ENCODE measurements at regions not wholly inside any gene's neighbourhood (a gene's known extent, or its start where the extent isn't known, plus 50 kb on each side); places are given as distances from the start of the nearest gene placed in this dataset.

DNA sequence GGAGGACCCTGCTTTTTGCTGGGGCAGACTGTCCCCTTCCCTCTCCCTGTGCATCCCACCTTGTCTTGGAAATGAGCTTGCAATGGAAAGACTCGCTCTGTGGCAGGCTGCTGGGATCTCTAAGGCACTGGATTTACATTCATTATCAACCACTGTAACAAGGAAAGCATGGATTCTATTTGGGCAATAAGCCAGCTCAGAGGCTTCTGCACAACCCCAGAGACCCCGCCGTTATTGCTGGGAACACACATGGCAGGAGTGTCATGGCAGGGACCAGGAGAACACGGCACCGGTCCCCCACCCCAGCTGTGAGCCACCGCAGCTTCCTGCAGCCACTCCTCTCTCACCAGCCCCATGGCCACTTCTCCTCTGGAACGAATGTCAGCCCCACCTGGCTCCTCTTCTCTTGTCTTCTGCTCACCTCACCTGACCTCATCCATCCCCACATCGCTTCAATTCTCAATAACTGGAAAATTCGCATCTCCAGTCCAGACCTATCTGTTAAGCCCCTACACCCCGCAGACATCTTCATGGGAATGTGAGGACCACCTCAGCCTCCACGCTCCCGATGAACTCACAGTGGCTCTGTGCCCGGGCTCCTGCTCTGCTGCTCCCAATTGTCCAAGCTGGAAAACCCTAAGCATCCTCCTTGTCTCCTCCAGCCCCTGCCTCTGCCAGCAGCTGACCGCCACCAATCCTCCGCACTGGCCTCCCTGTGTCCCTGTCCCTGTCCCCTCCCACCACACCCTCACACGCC is 181.5 kb downstream of the USP12 start:
- in situ Hi-C loops (cut with MboI; ENCODE audit: low sequenced_read_pairs) = loop anchor here (10.0 kb wide), 1 partner anchor 365 kb away; no protein-coding TSS in a partner anchor

DNA sequence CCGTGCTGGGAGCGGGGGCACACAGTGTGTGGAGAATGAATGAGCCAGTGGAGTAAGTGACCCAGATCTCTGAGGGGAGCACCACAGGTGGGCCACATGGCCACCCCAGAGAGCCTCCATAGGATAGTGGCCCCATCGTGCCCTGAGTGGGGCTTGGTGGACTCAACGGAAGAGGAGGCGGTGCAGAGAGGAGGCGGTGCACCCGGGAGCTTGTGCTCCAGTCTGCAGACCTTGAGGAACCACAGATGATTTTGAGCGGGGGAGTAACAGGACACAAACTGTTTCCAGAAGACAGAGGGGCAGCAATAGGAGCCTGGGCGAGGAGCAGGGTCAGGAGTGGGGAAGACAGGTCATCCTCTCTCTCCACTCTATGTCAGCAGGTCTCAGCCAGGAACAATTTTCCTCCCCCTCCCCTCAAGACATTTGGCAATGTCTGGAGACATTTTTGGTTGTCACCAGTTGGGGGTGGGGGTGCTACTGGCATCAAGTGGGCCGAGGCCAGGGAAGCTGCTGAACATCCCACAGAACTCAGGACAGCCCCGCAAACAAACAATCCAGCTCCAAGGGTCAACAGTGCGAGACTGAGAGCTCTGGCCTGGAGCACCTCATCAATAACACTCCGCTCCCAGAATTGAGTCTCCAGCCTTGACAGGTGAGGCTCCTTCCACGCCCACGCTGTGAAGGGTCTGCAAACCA is 182.2 kb downstream of the USP12 start:
- in situ Hi-C loops (cut with MboI; ENCODE audit: low sequenced_read_pairs) = loop anchor here (10.0 kb wide), 1 partner anchor 365 kb away; no protein-coding TSS in a partner anchor

DNA sequence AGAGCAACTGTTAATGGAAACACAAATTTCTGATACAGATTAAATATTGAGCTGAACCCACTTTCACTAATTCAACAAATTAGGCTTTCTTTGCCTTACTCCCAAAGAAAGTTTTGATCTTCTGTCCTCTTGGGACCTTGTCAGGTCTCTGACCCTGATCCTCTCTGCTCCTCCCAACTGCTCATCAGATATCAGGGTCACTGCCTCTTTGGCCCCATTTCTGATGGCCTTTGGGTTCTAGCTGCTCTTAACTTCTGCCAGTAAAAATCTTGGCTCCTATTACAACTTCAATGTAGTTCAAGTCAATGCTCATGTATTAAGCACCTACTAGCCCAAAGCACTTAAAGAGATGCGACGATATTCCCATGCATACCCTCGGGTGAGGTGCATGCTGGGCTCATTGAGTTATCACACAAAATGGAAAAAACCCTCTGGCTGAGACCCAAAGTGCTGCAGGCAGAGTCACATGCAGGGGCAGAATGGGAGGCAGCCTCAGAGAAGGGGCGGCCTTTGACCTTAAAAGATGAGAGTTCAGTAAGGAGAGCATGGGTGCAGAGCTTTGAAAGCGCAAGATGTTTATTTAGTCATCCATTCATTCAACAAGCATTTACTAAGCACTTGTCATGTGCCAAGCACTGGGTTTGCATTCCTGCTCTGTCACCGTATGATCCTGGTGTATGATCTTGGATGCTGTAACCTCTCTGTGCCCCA is 183.4 kb downstream of the USP12 start:
- in situ Hi-C loops (cut with MboI; ENCODE audit: low sequenced_read_pairs) = loop anchor here (10.0 kb wide), 1 partner anchor 367 kb away; no protein-coding TSS in a partner anchor

DNA sequence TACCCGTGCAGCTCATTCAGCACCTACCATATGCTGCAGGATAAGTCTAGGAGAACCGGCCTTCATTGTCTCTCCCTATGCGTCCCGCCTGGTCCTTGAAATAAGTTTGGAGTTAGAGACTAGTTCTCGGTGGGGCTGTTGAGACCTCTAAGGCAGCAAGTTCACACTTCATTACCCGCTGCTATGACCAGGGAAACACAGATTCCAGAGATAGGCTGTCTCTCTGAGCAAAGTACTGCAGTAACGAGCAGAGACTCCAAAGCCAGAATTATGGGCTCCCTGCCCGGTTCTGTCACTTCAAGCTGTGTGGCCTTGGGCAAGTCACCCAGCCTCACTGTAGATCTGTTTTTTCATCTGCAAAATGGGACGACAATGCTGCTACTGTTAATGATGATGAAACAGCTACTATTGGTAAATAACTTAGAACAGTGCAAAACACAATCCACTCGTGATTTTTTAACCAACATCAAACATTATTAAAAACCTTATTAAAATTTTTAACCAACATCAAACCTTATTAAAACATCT is 184.1 kb downstream of the USP12 start:
- in situ Hi-C loops (cut with MboI; ENCODE audit: low sequenced_read_pairs) = loop anchor here (10.0 kb wide), 1 partner anchor 367 kb away; no protein-coding TSS in a partner anchor

DNA sequence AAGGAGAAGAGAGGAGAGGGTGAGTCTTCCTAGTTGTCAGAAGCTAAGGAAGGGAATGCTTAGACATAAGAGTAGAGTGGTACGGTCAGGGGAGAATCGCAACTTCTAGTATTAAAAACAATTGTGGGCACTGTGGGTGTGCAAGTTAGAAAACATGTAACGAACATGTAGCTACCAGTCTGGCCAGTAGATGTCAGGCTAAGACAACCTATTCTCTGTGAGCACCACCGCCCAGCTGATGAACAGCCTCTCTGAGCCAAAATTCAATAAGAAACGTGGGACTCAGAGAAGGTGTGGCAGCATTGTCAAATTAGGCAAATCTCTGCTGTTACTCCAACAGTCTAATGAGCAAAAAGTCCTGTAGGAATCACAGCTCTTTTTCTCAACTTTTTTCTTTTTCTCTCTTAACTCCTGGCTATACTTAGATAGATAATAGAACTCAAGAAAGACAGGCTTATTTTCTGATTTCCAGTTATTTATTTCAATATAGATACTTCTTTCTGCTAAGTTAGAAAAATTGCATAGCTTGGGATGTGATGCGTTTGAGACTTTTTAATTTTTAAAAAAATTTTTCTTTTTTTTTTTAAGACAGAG is 186.2 kb downstream of the USP12 start:
- in situ Hi-C loops (cut with MboI; ENCODE audit: low sequenced_read_pairs) = loop anchor here (10.0 kb wide), 1 partner anchor 369 kb away; no protein-coding TSS in a partner anchor

DNA sequence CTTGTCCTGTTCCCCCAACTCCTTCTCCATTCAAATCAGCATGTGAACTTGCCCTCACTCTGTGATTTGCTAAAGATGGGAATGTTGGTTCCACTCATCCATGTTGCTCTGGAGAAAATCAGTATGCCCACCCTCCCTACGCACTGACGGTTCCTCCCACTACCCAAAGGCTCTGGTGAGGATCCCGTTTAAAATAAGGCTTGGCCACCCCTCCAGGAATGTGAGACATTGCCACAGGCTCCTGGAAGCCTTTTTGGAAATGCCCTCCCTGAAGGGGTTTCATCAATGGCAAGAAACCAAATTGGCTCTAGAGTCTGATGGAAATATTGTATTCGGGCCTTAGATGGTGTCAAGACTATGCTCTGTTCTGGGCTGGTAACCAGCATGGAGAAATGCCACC is 187.3 kb downstream of the USP12 start:
- in situ Hi-C loops (cut with MboI; ENCODE audit: low sequenced_read_pairs) = loop anchor here (10.0 kb wide), 1 partner anchor 370 kb away; no protein-coding TSS in a partner anchor

DNA sequence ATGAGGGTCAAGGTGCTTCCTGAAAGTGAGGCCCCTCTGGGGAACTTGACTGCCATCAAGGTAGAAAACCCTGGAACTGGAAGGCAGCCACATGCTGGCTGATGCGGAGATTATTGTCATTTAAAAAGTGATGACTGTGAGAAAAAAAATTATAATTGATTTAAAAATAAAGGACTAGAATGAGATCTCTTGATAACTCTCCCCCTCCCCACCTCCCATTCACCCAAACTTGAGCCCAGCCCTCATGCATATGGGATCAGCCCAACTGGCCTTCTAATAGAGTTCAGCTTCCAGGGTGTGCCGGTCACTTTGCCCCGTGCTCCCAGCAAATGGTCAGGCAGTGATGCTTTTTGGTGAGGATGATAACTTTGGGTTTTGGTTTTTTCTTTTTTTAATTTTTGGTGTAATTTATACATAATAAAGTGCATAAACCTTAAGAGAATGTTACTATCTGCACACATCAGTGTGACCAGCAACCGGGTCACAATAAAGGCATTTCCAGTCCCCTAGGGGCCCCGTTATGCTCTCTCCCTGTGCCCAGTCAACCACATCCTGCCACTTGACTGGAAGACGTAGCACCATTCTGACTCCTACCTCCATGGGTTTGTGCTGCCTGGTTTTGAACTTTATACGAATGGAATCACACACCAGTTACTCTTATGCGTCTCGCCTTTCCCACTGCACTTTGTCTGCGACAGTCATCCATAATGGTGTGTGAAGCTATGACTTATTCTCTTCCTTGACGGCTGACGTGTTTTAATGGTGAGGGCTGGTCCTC is 187.9 kb downstream of the USP12 start:
- in situ Hi-C loops (cut with MboI; ENCODE audit: low sequenced_read_pairs) = loop anchor here (10.0 kb wide), 1 partner anchor 371 kb away; no protein-coding TSS in a partner anchor

DNA sequence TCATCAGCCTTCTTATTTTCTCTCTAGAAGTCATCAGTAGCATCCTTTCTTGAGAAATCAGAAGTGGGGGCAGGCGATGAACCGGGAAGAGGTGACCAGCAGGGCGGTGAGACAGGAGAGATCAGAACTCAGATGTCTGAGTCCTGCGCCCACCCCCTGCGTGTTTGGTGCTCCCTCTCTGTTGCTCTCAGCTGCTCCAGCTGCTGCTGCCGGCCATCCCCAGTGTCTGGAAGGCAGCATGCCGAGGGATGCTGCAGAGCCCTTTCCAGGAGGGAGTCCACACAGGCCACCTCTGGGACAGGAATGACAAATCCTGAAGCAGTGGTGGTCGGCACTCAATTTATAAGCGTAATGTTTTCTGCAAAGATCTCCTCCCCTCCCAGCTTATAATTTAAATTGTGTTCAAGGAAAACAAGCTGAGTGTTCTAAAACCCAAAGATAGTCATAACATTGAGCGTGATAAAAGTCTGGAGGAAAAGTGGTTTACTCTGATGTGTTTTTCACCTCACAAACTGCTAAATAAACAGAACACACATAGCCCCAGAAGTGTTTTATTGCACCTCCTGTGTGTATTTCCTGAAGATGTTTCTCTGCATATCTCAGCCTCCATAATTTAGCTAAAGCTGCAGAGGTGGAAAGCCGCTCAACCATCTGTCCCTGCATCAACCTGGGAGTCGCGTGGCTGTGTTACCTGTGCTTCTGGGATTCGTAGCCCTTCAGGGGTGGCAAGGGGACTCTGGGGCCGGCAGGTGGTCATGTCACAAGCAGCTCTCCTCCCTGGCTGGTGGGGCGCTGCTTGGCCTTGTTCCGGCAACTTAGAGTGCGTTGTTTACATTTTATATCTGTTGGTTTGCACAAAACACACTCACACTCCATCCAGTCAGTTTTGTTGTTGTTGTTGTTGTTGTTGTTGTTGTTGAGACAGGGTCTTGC is 191.2 kb downstream of the USP12 start:
- in situ Hi-C loops (cut with MboI; ENCODE audit: low sequenced_read_pairs) = loop anchor here (10.0 kb wide), 1 partner anchor 374 kb away; no protein-coding TSS in a partner anchor

DNA sequence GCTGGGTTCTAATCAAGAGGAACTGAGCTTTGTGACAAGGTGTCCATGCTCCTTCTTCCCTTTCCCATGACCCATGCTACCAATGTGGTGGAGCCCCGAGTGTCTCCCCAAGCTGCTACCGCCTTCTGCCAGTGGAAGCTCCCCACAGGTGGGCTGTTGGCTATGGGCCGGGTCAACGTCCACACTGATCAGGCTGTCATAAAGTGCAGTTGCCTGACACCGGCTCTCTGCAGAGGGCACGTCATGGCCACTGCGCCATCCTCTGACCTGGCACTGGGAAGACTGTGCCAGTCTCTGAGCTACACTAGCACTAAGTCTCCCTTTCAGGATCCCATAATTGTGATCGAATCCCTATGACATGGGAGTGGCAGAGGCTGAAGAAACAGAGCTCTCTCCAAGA is 192.3 kb downstream of the USP12 start:
- in situ Hi-C loops (cut with MboI; ENCODE audit: low sequenced_read_pairs) = no loop called here

DNA sequence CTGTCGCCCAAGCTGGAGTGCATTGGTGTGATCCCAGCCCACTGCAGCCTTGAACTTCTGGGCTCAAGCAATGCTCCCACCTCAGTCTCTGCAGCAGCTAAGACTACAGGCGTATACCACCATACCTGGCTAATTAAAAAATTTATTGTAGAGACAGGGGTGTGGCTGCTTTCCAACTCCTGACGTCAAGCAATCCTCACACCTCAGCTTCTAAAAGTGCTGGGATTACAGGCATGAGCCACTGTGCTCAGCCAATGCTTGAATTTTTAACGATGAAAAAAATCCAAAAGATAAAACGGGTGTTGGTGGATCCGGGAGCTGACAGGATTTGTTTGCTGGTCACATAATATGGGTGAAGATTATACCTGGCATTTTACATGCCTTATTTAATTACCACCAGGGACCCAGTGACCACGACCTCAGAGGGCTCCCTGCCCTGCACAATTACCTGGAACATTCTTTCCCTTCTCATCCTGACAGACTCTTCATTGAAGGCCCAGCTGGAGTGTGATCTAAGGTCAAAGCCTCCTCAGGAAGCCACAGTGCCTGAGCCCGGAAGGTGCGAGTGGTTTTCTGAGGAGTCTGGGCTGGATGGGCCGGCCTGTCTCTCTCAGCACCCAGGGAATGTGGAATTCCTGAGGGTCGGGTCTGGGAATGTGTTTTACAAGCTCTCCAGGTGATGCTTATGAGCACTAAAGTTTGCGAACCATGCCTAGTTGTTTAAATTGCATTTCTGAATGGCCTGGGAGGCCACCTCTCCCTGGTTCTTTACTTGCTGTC is 193.3 kb downstream of the USP12 start:
- in situ Hi-C loops (cut with MboI; ENCODE audit: low sequenced_read_pairs) = no loop called here

DNA sequence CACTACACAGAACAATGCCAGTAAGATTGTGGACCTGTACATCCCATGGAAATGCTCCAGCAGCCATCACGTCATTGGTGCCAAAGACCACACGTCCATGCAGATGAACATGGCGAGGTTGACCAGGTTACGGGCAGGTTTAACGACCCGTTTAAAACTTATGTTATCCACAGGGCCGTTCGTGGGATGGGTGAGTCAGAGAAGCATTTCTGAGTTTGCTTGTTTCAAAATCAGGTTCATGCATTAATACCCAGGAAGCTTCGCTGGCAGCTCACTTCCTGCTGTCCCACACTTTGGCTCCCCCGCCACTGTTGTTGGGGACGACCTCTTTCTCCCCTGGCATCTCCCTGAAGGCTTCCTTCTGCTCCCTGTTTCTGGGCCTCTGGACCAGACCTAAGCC is 194.1 kb downstream of the USP12 start:
- in situ Hi-C loops (cut with MboI; ENCODE audit: low sequenced_read_pairs) = no loop called here

DNA sequence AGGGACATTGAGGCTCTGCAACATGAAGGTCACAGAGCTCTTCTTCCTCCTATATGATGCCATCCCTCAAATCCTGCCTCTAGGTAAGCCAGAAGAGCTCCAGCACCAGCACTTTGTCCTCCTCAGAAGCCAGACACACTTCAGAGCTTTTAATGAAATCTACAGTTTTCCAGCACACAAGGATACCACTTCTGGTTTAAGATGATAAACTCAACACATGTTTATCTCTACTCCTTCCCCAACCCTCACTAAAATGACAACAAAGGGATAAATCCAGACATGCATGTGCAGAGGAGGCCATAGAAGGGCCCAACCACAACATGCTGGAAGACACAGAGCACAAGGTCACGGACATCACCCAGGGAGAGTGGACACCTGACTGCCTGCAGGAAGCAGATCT is 195.3 kb downstream of the USP12 start:
- in situ Hi-C loops (cut with MboI; ENCODE audit: low sequenced_read_pairs) = no loop called here

DNA sequence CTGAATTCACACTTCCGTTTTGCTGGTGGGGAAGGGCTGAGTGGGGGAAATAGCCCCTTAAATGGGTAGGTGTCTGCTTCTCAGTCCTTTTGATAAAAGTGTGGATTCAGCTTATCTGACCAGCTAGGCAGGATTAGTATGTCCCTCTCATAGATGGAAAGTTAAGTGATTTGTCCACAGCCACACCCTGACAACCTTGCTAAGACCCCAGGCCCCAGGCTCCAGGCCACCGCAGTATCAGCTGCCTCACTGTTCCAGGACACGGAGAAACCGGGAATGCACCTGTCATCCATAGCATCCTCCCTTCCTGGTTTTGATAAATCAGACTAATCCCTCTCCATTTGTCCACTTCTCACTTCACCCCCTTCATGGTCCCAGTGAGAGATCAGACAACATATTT is 197.7 kb downstream of the USP12 start:
- in situ Hi-C loops (cut with MboI; ENCODE audit: low sequenced_read_pairs) = no loop called here

DNA sequence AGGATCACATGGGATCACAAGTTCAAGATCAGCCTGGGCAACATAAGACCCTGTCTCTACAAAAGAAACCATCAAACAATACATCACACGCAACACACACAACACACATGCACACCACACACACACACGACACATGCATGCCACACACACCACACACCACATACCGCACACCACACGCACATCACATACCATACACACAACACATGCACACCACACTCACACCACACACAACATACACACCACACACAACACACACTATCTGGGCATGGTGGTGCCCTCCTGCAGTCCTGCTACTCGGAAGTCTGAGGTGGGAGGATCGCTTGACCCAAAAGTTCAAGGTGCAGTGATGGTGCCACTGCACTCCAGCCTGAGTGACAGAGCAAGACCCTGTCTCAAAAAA is 198.3 kb downstream of the USP12 start:
- in situ Hi-C loops (cut with MboI; ENCODE audit: low sequenced_read_pairs) = no loop called here

DNA sequence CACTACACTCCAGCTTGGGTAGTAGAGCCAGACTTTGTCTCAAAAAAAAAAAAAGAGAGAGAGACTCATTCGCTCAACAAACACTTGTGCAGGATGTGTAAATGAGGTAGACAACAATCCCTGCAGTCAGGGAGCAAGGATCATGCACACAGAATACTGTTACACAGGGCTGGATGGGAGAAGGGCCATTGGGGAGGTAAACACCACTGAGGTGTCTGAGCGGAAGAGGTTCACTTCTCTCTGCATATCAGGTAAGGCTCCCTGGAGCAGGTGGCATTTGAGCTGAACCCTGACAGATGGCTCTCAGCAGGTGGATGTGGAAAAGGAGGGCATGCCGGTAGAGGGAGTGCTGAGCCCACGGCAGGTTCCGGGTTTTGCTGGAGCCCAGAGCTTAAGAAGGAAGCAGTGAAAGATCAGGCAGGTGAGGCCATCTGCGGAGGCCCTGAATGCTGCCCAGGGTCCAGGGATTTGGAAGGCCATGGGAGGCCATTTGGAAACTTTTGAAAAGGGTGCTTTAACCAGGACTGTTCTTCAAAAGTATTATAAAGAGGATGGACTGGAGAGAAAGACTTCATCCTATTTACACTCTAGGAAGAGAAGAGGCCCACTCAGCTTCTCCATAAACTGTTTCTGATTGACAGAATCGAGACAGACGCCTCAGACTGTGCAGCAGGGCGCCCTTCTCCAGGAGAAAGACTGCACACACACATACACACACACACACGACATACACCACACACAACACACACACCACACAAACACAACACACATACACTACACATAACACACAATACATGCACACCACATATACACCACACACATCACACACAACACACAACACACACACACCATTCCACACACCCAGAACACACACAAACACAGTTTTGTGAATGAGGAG is 199.4 kb downstream of the USP12 start:
- in situ Hi-C loops (cut with MboI; ENCODE audit: low sequenced_read_pairs) = no loop called here

DNA sequence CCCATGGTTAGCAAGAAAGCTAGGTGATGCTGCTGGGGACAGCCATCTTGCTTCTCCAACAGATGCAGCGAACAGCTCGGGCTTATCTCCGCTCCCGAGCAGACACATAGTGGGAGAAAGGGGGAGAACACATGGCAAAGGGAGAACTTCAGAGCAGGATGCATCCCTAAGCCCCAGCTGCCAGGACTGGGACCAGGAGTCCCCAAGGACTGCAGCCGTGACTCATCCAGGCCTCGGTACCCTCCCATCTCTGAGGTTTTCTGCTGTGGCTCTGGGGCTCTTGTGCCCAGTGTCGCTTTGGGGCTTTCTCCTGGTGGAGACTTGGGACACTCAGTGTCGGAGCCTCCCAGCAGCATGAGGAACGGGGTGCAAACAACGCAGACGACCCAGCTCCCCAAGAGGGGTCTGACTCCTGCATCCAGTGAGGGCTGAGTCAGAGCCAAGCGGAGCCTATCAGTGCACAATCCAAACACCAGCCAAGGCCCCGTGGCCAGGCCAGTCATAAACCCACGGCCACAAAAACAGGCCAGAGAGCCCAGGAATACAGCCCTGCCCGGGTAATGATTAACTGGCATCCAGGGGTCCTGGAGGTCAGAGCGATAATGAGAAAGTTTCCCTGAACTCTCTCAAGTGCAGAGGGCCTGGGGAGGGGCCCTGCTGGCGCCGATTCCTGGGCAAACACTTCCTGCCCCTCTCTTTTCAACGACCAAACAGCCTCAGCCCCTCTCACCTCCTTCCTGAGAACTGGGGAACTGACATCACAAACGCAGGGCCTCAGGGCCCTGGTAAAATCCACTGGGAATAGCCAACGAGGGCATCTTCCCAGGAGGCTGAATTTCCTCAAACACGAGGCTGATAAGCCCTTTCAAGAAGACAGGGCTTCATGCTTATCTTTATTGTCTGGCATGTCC is 202.9 kb downstream of the USP12 start:
- in situ Hi-C loops (cut with MboI; ENCODE audit: low sequenced_read_pairs) = no loop called here
